ENCODE measurements at regions not wholly inside any gene's neighbourhood (a gene's known extent, or its start where the extent isn't known, plus 50 kb on each side); places are given as distances from the start of the nearest gene placed in this dataset.

DNA sequence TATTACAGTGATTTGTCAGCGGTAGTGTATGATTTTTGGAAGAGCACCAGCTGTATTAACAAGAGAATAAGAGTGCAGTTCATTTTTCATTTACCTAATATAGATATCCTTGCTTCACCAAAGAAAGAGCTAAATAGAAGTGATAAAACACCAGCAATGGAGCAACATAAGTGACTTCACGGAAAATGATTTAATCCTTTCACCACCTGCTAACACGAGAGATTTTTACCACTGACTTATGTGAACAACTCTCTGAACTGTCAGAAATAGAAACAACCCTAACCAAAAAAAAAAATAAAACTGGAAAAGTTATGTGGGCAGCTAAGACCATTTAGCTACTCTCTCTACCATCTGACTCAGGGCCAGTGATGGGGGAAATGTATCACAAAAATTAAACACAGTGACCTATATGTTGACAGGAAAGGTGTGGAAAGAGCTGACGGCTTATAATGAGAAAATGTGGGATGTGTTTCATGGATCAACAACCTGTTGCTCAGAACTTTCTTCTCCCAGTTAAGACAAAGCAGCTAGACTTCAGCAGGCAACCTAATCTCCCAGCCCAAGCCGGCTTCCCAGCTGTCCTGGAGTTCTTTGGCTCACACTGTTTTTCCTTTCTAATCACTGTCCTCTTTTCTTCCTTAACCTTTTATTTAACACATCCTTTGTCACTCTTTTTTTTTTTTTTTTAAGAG, 272.7 kb downstream of the SS18 start:
- DNase-seq (ENCODE audit: low read depth) = no peak
- H3K4me3 ChIP-seq (ENCODE audit: low read depth, low read length) = no peak overlapping the region
- TF ChIP-seq CTCF (conservative IDR thresholded peaks at IDR 0.05; ENCODE audit: low read depth, low read length) = no peak

GRCh38 chr18:25815659-25816058, 274.8 kb downstream of the SS18 start:
- TF ChIP-seq CTCF (conservative IDR thresholded peaks at IDR 0.05; ENCODE audit: low read depth, low read length) = no peak
- no peak overlapping the region for H3K4me3 ChIP-seq (ENCODE audit: low read depth, low read length)
- no peak for DNase-seq (ENCODE audit: low read depth)

DNA sequence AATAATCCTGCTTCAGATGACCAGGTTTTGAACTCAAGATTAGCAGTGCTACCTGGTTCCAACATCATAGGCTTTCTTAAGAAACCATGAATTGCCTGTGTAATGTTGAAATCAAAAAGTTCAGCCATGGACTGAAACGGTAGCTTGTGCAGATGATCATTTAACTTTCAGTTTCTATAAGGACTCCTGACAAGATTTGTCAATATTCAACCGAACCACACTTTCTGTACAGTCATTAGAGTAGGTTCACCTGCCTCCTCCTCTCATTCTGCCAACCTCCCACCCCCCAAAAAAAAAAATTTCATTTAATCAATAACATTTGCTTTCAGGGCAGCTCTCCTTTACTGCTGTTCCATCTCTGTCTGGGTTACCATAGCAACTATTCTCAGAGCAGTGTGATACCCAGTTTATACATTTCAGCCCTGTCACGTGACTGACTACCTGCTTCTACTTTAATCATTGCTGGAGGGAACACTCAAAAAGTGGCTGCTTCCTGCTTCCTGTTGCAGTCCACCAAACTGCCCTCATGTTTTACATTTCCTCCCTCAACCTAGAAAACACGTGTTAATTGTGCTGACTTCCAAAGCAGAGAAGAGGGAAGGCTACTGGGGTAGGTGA, 275.5 kb downstream of the SS18 start:
- no peak for DNase-seq (ENCODE audit: low read depth)
- TF ChIP-seq CTCF (conservative IDR thresholded peaks at IDR 0.05; ENCODE audit: low read depth, low read length) = no peak
- H3K4me3 ChIP-seq (ENCODE audit: low read depth, low read length) = no peak overlapping the region

DNA sequence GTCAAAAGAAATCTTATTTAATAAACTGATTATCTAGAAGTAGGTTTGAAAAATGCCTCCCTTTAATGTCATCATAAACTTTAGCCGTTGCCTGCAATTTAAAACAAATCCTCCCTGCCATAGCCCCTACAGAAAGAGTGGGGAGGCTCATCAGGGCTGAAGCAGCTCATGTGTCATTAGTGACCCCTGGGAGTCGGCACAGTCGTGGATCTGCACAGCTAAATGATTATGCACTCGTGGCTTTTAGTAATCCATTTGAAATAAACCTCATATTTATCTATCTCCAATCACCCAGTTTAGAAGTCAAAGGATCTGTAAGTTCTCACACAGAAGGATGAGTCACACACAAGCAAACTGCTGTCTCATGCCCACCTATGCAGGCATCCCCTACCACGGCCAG, 277.3 kb downstream of the SS18 start:
- no peak overlapping the region for H3K4me3 ChIP-seq (ENCODE audit: low read depth, low read length)
- no peak for DNase-seq (ENCODE audit: low read depth)
- no peak for TF ChIP-seq CTCF (conservative IDR thresholded peaks at IDR 0.05; ENCODE audit: low read depth, low read length)

DNA sequence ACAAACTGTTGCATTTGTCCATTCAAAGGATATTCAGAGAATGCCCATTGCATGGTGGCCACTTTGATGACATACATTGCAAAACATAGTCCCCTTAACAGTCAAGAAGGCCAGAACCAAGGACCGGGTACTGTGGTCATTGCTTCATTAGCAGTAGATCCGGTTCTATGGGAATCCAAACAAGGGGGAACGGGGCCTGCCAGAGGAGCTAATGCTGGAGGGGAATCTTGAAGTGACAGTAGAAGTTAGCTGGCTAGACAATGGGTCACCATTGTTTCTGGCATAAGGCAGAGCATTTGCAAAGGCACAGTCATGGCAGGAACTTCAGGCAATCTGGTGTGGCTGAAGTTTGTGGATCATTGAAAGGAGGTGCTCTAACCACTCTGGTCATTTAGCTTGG, 279.7 kb downstream of the SS18 start:
- no peak overlapping the region for H3K4me3 ChIP-seq (ENCODE audit: low read depth, low read length)
- no peak for TF ChIP-seq CTCF (conservative IDR thresholded peaks at IDR 0.05; ENCODE audit: low read depth, low read length)
- DNase-seq (ENCODE audit: low read depth) = no peak

- peak; percentile 4 for DNase-seq (ENCODE audit: low read depth)
- H3K4me3 ChIP-seq (ENCODE audit: low read depth, low read length) = no peak overlapping the region
Observed at GRCh38 chr18:25805939-25806338, 284.5 kb downstream of the SS18 start.

More at GRCh38 chr18:25805939-25806338, 284.5 kb downstream of the SS18 start:
- TF ChIP-seq CTCF (conservative IDR thresholded peaks at IDR 0.05; ENCODE audit: low read depth, low read length) = no peak
